Mucosa of descending colon (tissue), 3 donors: ENCODE measurements at regions not wholly inside any gene's neighbourhood (a gene's known extent, or its start where the extent isn't known, plus 50 kb on each side); places are given as distances from the start of the nearest gene placed in this dataset.
A peak's percentile ranks its signal among the peaks of the same experiment; 100 is the strongest.

Experiments
- ATAC-seq: fragments of 200-7000 bp; cut with Tn5 transposase; one replicate; pipeline ENCODE4 v1.9.1; 2020; ENCODE audit warnings: mild to moderate bottlenecking, moderate library complexity
- DNase-seq, 3 donors: peaks; one replicate each; pipeline ENCODE4 v3.0.0-alpha.2; 2020
- H3K36me3 ChIP-seq: fragments of 200-600 bp; one replicate; pipeline ENCODE4 v1.8.0; 2021; ENCODE audit warnings: low read depth, mild to moderate bottlenecking
- H3K4me1 ChIP-seq: fragments of 200-600 bp; one replicate; pipeline ENCODE4 v1.8.0; 2021; ENCODE audit warnings: low read depth, mild to moderate bottlenecking
- H3K4me3 ChIP-seq: fragments of 200-600 bp; one replicate; pipeline ENCODE4 v1.8.0; 2021; ENCODE audit warnings: mild to moderate bottlenecking
- H3K9me3 ChIP-seq: fragments of 200-600 bp; one replicate; pipeline ENCODE4 v1.8.0; 2021; ENCODE audit warnings: mild to moderate bottlenecking
- CTCF ChIP-seq: fragments of 200-600 bp; IDR thresholded peaks from one replicate; pipeline ENCODE4 v1.8.0; 2022; ENCODE audit warnings: antibody characterized with exemption, mild to moderate bottlenecking
- intact Hi-C, 2 donors: fragments of 100-400 bp; cut with DNase I in 1 of 2; cut with micrococcal nuclease in 1 of 2; formaldehyde crosslinking; loops; one replicate each; pipeline versions ENCODE4 v1.11.0 to v1.11.1; 2022; cut with DNase I, micrococcal nuclease
- donor health status: DM: no; HTN: no; CAD: no; lungs with moderate emphysema.
- donor health status: DM: no; HTN: no; CAD: no.
- donor health status: DM: no; HTN: yes; CAD: no.

GRCh38 chr12:92042791-92043531 is 102.7 kb downstream of the BTG1 start:
- no peaks in the 10 kb centered on the region for H3K9me3 ChIP-seq
- no peak for DNase-seq
- H3K4me3 ChIP-seq = no peak overlapping the region
- no peak for TF ChIP-seq CTCF
- H3K4me1 ChIP-seq = no peaks in the 10 kb centered on the region
- intact Hi-C loops = no loop called here
- H3K36me3 ChIP-seq = no peaks in the 10 kb centered on the region
- ATAC-seq = no peak

- Histone ChIP-seq H3K4me3 (no peak overlapping the region), H3K36me3 (no peaks in the 10 kb centered on the region), H3K4me1 (no peaks in the 10 kb centered on the region), H3K9me3 (no peaks in the 10 kb centered on the region)
- intact Hi-C loops = no loop called here
- TF ChIP-seq CTCF = no peak
- ATAC-seq (peak; percentile 61), DNase-seq (no peak)
These were observed 103.9 kb downstream of the BTG1 start for GRCh38 chr12:92041742-92042141.

- no peak for ATAC-seq
- H3K36me3 ChIP-seq = no peaks in the 10 kb centered on the region
- DNase-seq = no peak
- TF ChIP-seq CTCF = no peak
- intact Hi-C loops = no loop called here
- peaks cover 8% of the 10 kb centered on the region for H3K4me1 ChIP-seq
- H3K4me3 ChIP-seq = no peak overlapping the region
- H3K9me3 ChIP-seq = no peaks in the 10 kb centered on the region
These were observed 106.6 kb downstream of the BTG1 start for GRCh38 chr12:92039046-92039445.

GRCh38 chr12:92038476-92038875 is 107.2 kb downstream of the BTG1 start:
- no peak overlapping the region for H3K4me3 ChIP-seq
- H3K9me3 ChIP-seq = no peaks in the 10 kb centered on the region
- H3K36me3 ChIP-seq = no peaks in the 10 kb centered on the region
- H3K4me1 ChIP-seq = peaks cover 8% of the 10 kb centered on the region
- TF ChIP-seq CTCF = no peak
- ATAC-seq (no peak), DNase-seq (no peak)
- intact Hi-C loops = no loop called here

GRCh38 chr12:92036771-92037453 is 108.7 kb downstream of the BTG1 start:
- no peak for TF ChIP-seq CTCF
- Histone ChIP-seq H3K36me3 (no peaks in the 10 kb centered on the region), H3K4me1 (peaks cover 8% of the 10 kb centered on the region), H3K4me3 (no peak overlapping the region), H3K9me3 (no peaks in the 10 kb centered on the region)
- intact Hi-C loops = no loop called here
- ATAC-seq (no peak), DNase-seq (no peak)
